HepG2 (cell line): ENCODE measurements at regions not wholly inside any gene's neighbourhood (a gene's known extent, or its start where the extent isn't known, plus 50 kb on each side); places are given as distances from the start of the nearest gene placed in this dataset.
A peak's percentile ranks its signal among the peaks of the same experiment; 100 is the strongest.

ENCODE experiments used
- ATAC-seq: fragments of 200-7000 bp; cut with Tn5 transposase; 3 replicates; pipeline ENCODE4 v1.9.1; 2020; ENCODE audit warnings: mild to moderate bottlenecking, moderate library complexity
- BruUV-seq: library from RNA; stranded (reverse); fragments of 400-500 nt; replicated peaks from 2 replicates; lab custom pipeline; 2021; lab: Mats Ljungman, UMichigan
- CTCF ChIA-PET: fragments of 300-600 bp; formaldehyde crosslinking; extraction: SDS; loops from one replicate; lab custom pipeline; 2021; ENCODE audit warnings: low total read pairs, inconsistent platforms, low intra/inter-chr PET ratio; lab: Yijun Ruan, JAX
- POLR2A ChIA-PET: fragments of 350-600 bp; sonication (Branson Sonifier 250); formaldehyde crosslinking; loops from one replicate; lab custom pipeline; 2020; ENCODE audit warnings: antibody characterized with exemption, inconsistent platforms; lab: Yijun Ruan, JAX
- DNase-seq: peaks from one replicate; pipeline ENCODE4 v3.0.0-alpha.2; 2015; ENCODE audit warnings: low spot score
- FAIRE-seq: peaks from 3 replicates; lab custom pipeline; 2011; peaks lifted over from hg19 to GRCh38; lab: Jason Lieb, UNC
- H2AFZ ChIP-seq: one replicate; pipeline ENCODE4 v1.6.1; 2011; ENCODE audit warnings: low read length, inconsistent platforms
- H3K27ac ChIP-seq: fragments of 300-600 bp; 3 replicates; pipeline ENCODE4 v1.8.0; 2011; ENCODE audit warnings: mixed run types, mild to moderate bottlenecking, mixed read lengths, low read length, inconsistent platforms; ENCODE audit not compliant: insufficient read depth; ENCODE audit errors: extremely low read length
- H3K27me3 ChIP-seq, 2 experiments: fragments of 200-600 bp in 1 of 2; 2 replicates in 1 of 2; 3 replicates in 1 of 2; pipeline versions ENCODE4 v1.6.0 to v1.8.0; 2011; ENCODE audit warnings: low read length in 2 of 2, mild to moderate bottlenecking in 2 of 2, moderate library complexity in 2 of 2, inconsistent platforms in 1 of 2; ENCODE audit not compliant: insufficient read depth in 2 of 2, control insufficient read depth in 1 of 2
- H3K36me3 ChIP-seq, 2 experiments: fragments of 200-600 bp in 1 of 2; replicated peaks in 1 of 2; 2 replicates in 1 of 2; 3 replicates in 1 of 2; pipeline versions ENCODE4 v1.5.1 to v1.8.0; 2011; ENCODE audit warnings: low read length in 2 of 2, inconsistent platforms in 1 of 2; ENCODE audit not compliant: insufficient read depth in 2 of 2, control insufficient read depth in 1 of 2
- H3K4me1 ChIP-seq: 2 replicates; pipeline ENCODE4 v1.5.1; 2012; ENCODE audit warnings: low read length, inconsistent platforms; ENCODE audit not compliant: insufficient read depth
- H3K4me2 ChIP-seq: 2 replicates; pipeline ENCODE4 v1.6.0; 2011; ENCODE audit warnings: low read depth, low read length, inconsistent platforms
- H3K4me3 ChIP-seq, 3 experiments: fragments of 200-600 bp in 1 of 3; sonication (generic), shearing (Covaris generic) in 1 of 3; replicated peaks in 1 of 3; 2 replicates each; pipeline ENCODE4 v1.5.1; 2011 to 2016; ENCODE audit warnings: low read length in 3 of 3, inconsistent platforms in 2 of 3, low read depth in 2 of 3, mild to moderate bottlenecking in 2 of 3, control low read depth in 1 of 3, mixed read lengths in 1 of 3; ENCODE audit not compliant: insufficient read depth in 1 of 3
- H3K79me2 ChIP-seq: one replicate; pipeline ENCODE4 v1.6.1; 2011; ENCODE audit warnings: low read length, inconsistent platforms; ENCODE audit not compliant: insufficient read depth
- H3K9ac ChIP-seq: 2 replicates; pipeline ENCODE4 v1.6.0; 2011; ENCODE audit warnings: mild to moderate bottlenecking, low read depth, low read length, inconsistent platforms; ENCODE audit not compliant: insufficient read depth
- H3K9me3 ChIP-seq: 2 replicates; pipeline ENCODE4 v1.5.1; 2012; ENCODE audit warnings: mild to moderate bottlenecking, low read length
- H4K20me1 ChIP-seq: 2 replicates; pipeline ENCODE4 v1.6.0; 2011; ENCODE audit warnings: inconsistent platforms, mild to moderate bottlenecking, low read length, moderate library complexity; ENCODE audit not compliant: insufficient read depth
- CTCF ChIP-seq: sonication (generic); formaldehyde crosslinking; IDR thresholded peaks from 2 replicates; pipeline ENCODE4 v1.5.0; 2020; ENCODE audit warnings: mild to moderate bottlenecking, missing genetic modification reagents, moderate library complexity
- DNMT3B ChIP-seq: conservative IDR thresholded peaks from 2 replicates; pipeline ENCODE4 v1.6.1; 2016; ENCODE audit warnings: missing biosample characterization, control low read depth
- EP300 ChIP-seq, 3 experiments: sonication (generic) in 1 of 3; formaldehyde crosslinking in 1 of 3; IDR thresholded peaks; 2 replicates each; pipeline versions ENCODE4 v1.5.1 to v1.6.1; 2011 to 2020; ENCODE audit warnings: low read depth in 2 of 3, low read length in 2 of 3, borderline replicate concordance in 1 of 3, improper control_type of control experiment in 1 of 3, mild to moderate bottlenecking in 1 of 3, missing genetic modification reagents in 1 of 3, moderate library complexity in 1 of 3
- HOXA5 ChIP-seq: sonication (generic); formaldehyde crosslinking; IDR thresholded peaks from 2 replicates; pipeline ENCODE4 v1.4.0; 2020; ENCODE audit warnings: missing genetic modification reagents
- KDM5B ChIP-seq: sonication (generic); formaldehyde crosslinking; IDR thresholded peaks from 2 replicates; pipeline ENCODE4 v1.4.0; 2020; ENCODE audit warnings: missing genetic modification reagents, mild to moderate bottlenecking, borderline replicate concordance
- KLF9 ChIP-seq: IDR thresholded peaks from 2 replicates; pipeline ENCODE4 v1.6.1; 2016; ENCODE audit warnings: low read depth
- MIXL1 ChIP-seq: IDR thresholded peaks from 2 replicates; pipeline ENCODE4 v1.6.1; 2016
- MTF1 ChIP-seq: sonication (generic); formaldehyde crosslinking; IDR thresholded peaks from 2 replicates; pipeline ENCODE4 v1.5.0; 2020; ENCODE audit warnings: missing genetic modification reagents
- NFYB ChIP-seq: sonication (generic); formaldehyde crosslinking; IDR thresholded peaks from 2 replicates; pipeline ENCODE4 v1.4.0; 2020; ENCODE audit warnings: missing genetic modification reagents
- PLRG1 ChIP-seq: fragments of 450-650 bp; conservative IDR thresholded peaks from 2 replicates; pipeline ENCODE4 v1.6.1; 2016
- RAD21 ChIP-seq: fragments of 450-650 bp; formaldehyde crosslinking; IDR thresholded peaks from 2 replicates; pipeline ENCODE4 v1.5.0; 2020; ENCODE audit warnings: mild to moderate bottlenecking
- SRF ChIP-seq: IDR thresholded peaks from 2 replicates; pipeline ENCODE4 v1.6.1; 2011; ENCODE audit warnings: mild to moderate bottlenecking, low read depth, low read length, moderate library complexity
- TMF1 ChIP-seq: sonication (generic); formaldehyde crosslinking; IDR thresholded peaks from 2 replicates; pipeline ENCODE4 v1.8.1; 2022; ENCODE audit warnings: low read depth, missing genetic modification reagents
- ZMYM4 ChIP-seq: sonication (generic); formaldehyde crosslinking; IDR thresholded peaks from 2 replicates; pipeline ENCODE4 v1.8.1; 2023; ENCODE audit warnings: mild to moderate bottlenecking, missing genetic modification reagents
- ZNF230 ChIP-seq: sonication (generic); formaldehyde crosslinking; IDR thresholded peaks from 2 replicates; pipeline ENCODE4 v1.4.0; 2020; ENCODE audit warnings: mild to moderate bottlenecking, missing genetic modification reagents
- ZNF350 ChIP-seq: sonication (generic); formaldehyde crosslinking; IDR thresholded peaks from 2 replicates; pipeline ENCODE4 v1.4.0; 2020; ENCODE audit warnings: mild to moderate bottlenecking, low read depth, missing genetic modification reagents, borderline replicate concordance
- ZNF354B ChIP-seq: sonication (generic); formaldehyde crosslinking; IDR thresholded peaks from 2 replicates; pipeline ENCODE4 v1.8.0; 2022; ENCODE audit warnings: mild to moderate bottlenecking, missing genetic modification reagents
- ZNF510 ChIP-seq: sonication (generic); formaldehyde crosslinking; IDR thresholded peaks from 2 replicates; pipeline ENCODE4 v1.4.0; 2020; ENCODE audit warnings: low read depth, mild to moderate bottlenecking, missing genetic modification reagents
- ZNF562 ChIP-seq: sonication (generic); formaldehyde crosslinking; IDR thresholded peaks from 2 replicates; pipeline ENCODE4 v1.8.0; 2022; ENCODE audit warnings: missing genetic modification reagents, borderline replicate concordance
- ZNF746 ChIP-seq: sonication (generic); formaldehyde crosslinking; IDR thresholded peaks from 2 replicates; pipeline ENCODE4 v1.8.0; 2022; ENCODE audit warnings: mild to moderate bottlenecking, missing genetic modification reagents
- ZNF780A ChIP-seq: sonication (generic); formaldehyde crosslinking; IDR thresholded peaks from 2 replicates; pipeline ENCODE4 v1.8.0; 2022; ENCODE audit warnings: mild to moderate bottlenecking, missing genetic modification reagents, moderate library complexity
- ZNF839 ChIP-seq: sonication (generic); formaldehyde crosslinking; IDR thresholded peaks from 2 replicates; pipeline ENCODE4 v1.4.0; 2020; ENCODE audit warnings: missing genetic modification reagents, mild to moderate bottlenecking, borderline replicate concordance
- ZSCAN25 ChIP-seq: sonication (generic); formaldehyde crosslinking; IDR thresholded peaks from 2 replicates; pipeline ENCODE4 v1.8.0; 2022; ENCODE audit warnings: mild to moderate bottlenecking, missing genetic modification reagents
- WGBS: methylation state at CpG from one replicate; pipeline ENCODE4 v1.1.6; 2017; ENCODE audit warnings: low lambda C conversion rate; 5-methylcytosine and 5-hydroxymethylcytosine counted together
- in situ Hi-C: cut with HindIII; loops from 2 replicates; pipeline ENCODE4 v1.10.0; 2017; ENCODE audit warnings: low pct_unique_long_range_greater_than_20kb; ENCODE audit not compliant: extremely low pct_ligation_motif_present
- intact Hi-C: fragments of 100-400 bp; cut with micrococcal nuclease; formaldehyde crosslinking; loops from one replicate; pipeline ENCODE4 v1.10.0; 2022; ENCODE audit not compliant: unreplicated experiment

GRCh38 chr5:61933787-61934626, 372.0 kb upstream of the KIF2A start (continued):
- peak; percentile 89 for TF ChIP-seq HOXA5 (CRISPR knock-in tag)
- no peak for TF ChIP-seq EP300 (IDR thresholded peaks at IDR 0.05; ENCODE audit: low read depth in 2 of 2, low read length in 2 of 2)
- no peak for TF ChIP-seq EP300 (CRISPR knock-in tag; IDR thresholded peaks at IDR 0.05; ENCODE audit: borderline replicate concordance)
- TF ChIP-seq CTCF, result peak; percentile 72
- TF ChIP-seq RAD21 (CRISPR knock-in tag), result peak; percentile 69
- TF ChIP-seq KDM5B, result no peak
- TF ChIP-seq MIXL1 (CRISPR knock-in tag), result peak; percentile 63; the same call in 1 of the 2 replicates

- Histone ChIP-seq H4K20me1 (no peaks in the 10 kb centered on the region), H3K9ac (no peak overlapping the region), H2AFZ (no peak overlapping the region), H3K79me2 (no peaks in the 10 kb centered on the region), H3K9me3 (no peaks in the 10 kb centered on the region), H3K36me3 (no peaks in the 10 kb centered on the region), H3K4me1 (no peaks in the 10 kb centered on the region), H3K4me2 (no peak overlapping the region), H3K27me3 (peaks cover 0 to 6% of the 10 kb centered on the region in 2 experiments; a peak in 1 of 5 replicates), H3K4me3 (no peak overlapping the region), H3K27ac (no peak overlapping the region)
- TF ChIP-seq NFYB (CRISPR knock-in tag) (no peak), ZNF839 (CRISPR knock-in tag) (no peak), TMF1 (CRISPR knock-in tag) (no peak), ZNF230 (no peak), SRF (no peak), ZNF510 (CRISPR knock-in tag) (no peak), ZMYM4 (CRISPR knock-in tag) (no peak), ZNF350 (CRISPR knock-in tag) (no peak), ZNF780A (no peak), KLF9 (CRISPR knock-in tag) (no peak), DNMT3B (CRISPR knock-in tag) (no peak), MTF1 (CRISPR knock-in tag) (no peak), ZSCAN25 (CRISPR knock-in tag) (no peak), PLRG1 (no peak), ZNF354B (CRISPR knock-in tag) (no peak), ZNF562 (CRISPR knock-in tag) (no peak), ZNF746 (CRISPR knock-in tag) (no peak)
- in situ Hi-C loops (loop anchor here (25.0 kb wide), 1 partner anchor 979 kb away; no protein-coding TSS in a partner anchor), intact Hi-C loops (no loop called here)
- POLR2A ChIA-PET, result no interaction called here
- FAIRE-seq (no peak), DNase-seq (no peak), ATAC-seq (no peak)
- CTCF ChIA-PET, result no interaction called here
- no TSS peak for BruUV-seq
- 0% methylated on average over 1 of the region's 1 CpG for WGBS
Measured at GRCh38 chr5:61941637-61942036, 364.4 kb upstream of the KIF2A start.
